ENCODE measurements at regions not wholly inside any gene's neighbourhood (a gene's known extent, or its start where the extent isn't known, plus 50 kb on each side); places are given as distances from the start of the nearest gene placed in this dataset.

GRCh38 chr13:32883474-32883873 is 132.7 kb upstream of the KL start:
- no peak for TF ChIP-seq CTCF (IDR thresholded peaks at IDR 0.05)
- no peak for TF ChIP-seq POLR2AphosphoS5 (IDR thresholded peaks at IDR 0.05)
- TF ChIP-seq POLR2A (IDR thresholded peaks at IDR 0.05), result no peak
